H9 (cell line): ENCODE measurements at regions not wholly inside any gene's neighbourhood (a gene's known extent, or its start where the extent isn't known, plus 50 kb on each side); places are given as distances from the start of the nearest gene placed in this dataset.
A peak's percentile ranks its signal among the peaks of the same experiment; 100 is the strongest.

ENCODE experiments used
- DNase-seq: peaks from one replicate; pipeline ENCODE4 v3.0.0-alpha.2; 2017
- H2AFZ ChIP-seq: one replicate; pipeline ENCODE4 v1.6.1; 2013; ENCODE audit warnings: mild to moderate bottlenecking, low read length, control low read depth, moderate library complexity
- H2AK5ac ChIP-seq: 2 replicates; pipeline ENCODE4 v1.6.1; 2013; ENCODE audit warnings: low read length, control low read depth, mixed read lengths; ENCODE audit not compliant: insufficient read length
- H2BK120ac ChIP-seq: one replicate; pipeline ENCODE4 v1.6.1; 2013; ENCODE audit warnings: low read depth, mild to moderate bottlenecking, low read length, control low read depth, inconsistent platforms; ENCODE audit not compliant: poor library complexity, severe bottlenecking
- H2BK12ac ChIP-seq: 2 replicates; pipeline ENCODE4 v1.6.1; 2013; ENCODE audit warnings: low read length, control low read depth, mixed read lengths, low read depth; ENCODE audit not compliant: insufficient read length
- H2BK15ac ChIP-seq: 2 replicates; pipeline ENCODE4 v1.6.1; 2013; ENCODE audit warnings: low read depth, low read length, control low read depth
- H2BK20ac ChIP-seq: one replicate; pipeline ENCODE4 v1.6.1; 2013; ENCODE audit warnings: low read depth, mild to moderate bottlenecking, low read length, control low read depth, inconsistent platforms; ENCODE audit not compliant: poor library complexity, severe bottlenecking
- H2BK5ac ChIP-seq: 2 replicates; pipeline ENCODE4 v1.6.1; 2013; ENCODE audit warnings: low read length, control low read depth, mixed read lengths; ENCODE audit not compliant: insufficient read length
- H3K14ac ChIP-seq: 2 replicates; pipeline ENCODE4 v1.6.1; 2013; ENCODE audit warnings: low read length, control low read depth; ENCODE audit not compliant: insufficient read depth
- H3K18ac ChIP-seq: 2 replicates; pipeline ENCODE4 v1.6.1; 2013; ENCODE audit warnings: low read depth, mild to moderate bottlenecking, mixed read lengths, low read length, control low read depth; ENCODE audit not compliant: insufficient read length
- H3K23ac ChIP-seq: 2 replicates; pipeline ENCODE4 v1.6.1; 2013; ENCODE audit warnings: low read length, control low read depth, mixed read lengths, low read depth; ENCODE audit not compliant: insufficient read length
- H3K23me2 ChIP-seq: 2 replicates; pipeline ENCODE4 v1.6.1; 2013; ENCODE audit warnings: low read depth, mild to moderate bottlenecking, mixed read lengths, low read length, control low read depth; ENCODE audit not compliant: insufficient read length, poor library complexity, severe bottlenecking
- H3K27ac ChIP-seq: 2 replicates; pipeline ENCODE4 v1.5.1; 2013; ENCODE audit warnings: low read length, control low read depth, mixed read lengths, low read depth; ENCODE audit not compliant: insufficient read length
- H3K27me3 ChIP-seq: 2 replicates; pipeline ENCODE4 v1.6.1; 2013; ENCODE audit warnings: low read length, control low read depth, inconsistent platforms; ENCODE audit not compliant: insufficient read depth
- H3K4ac ChIP-seq: 2 replicates; pipeline ENCODE4 v1.6.1; 2013; ENCODE audit warnings: low read depth, mild to moderate bottlenecking, control low read depth, inconsistent platforms, low read length, moderate library complexity
- H3K4me1 ChIP-seq: 2 replicates; pipeline ENCODE4 v1.6.1; 2013; ENCODE audit warnings: low read length, control low read depth, inconsistent platforms; ENCODE audit not compliant: insufficient read depth
- H3K4me2 ChIP-seq: 2 replicates; pipeline ENCODE4 v1.6.1; 2013; ENCODE audit warnings: low read length, control low read depth, mixed read lengths; ENCODE audit not compliant: insufficient read length, insufficient read depth
- H3K56ac ChIP-seq: 2 replicates; pipeline ENCODE4 v1.6.1; 2013; ENCODE audit warnings: low read depth, mild to moderate bottlenecking, mixed read lengths, low read length, control low read depth; ENCODE audit not compliant: insufficient read length
- H3K79me1 ChIP-seq: 2 replicates; pipeline ENCODE4 v1.6.1; 2013; ENCODE audit warnings: low read depth, mild to moderate bottlenecking, moderate library complexity, low read length, control low read depth, inconsistent platforms; ENCODE audit not compliant: insufficient read depth, poor library complexity, severe bottlenecking
- H3K79me2 ChIP-seq: 2 replicates; pipeline ENCODE4 v1.6.1; 2013; ENCODE audit warnings: low read length, control low read depth, inconsistent platforms; ENCODE audit not compliant: insufficient read depth
- H3K9ac ChIP-seq: 2 replicates; pipeline ENCODE4 v1.6.1; 2013; ENCODE audit warnings: low read length, control low read depth, mixed read lengths; ENCODE audit not compliant: insufficient read length; ENCODE audit errors: extremely low read depth
- H3K9me3 ChIP-seq: one replicate; pipeline ENCODE4 v1.6.1; 2013; ENCODE audit warnings: low read depth, low read length, inconsistent platforms; ENCODE audit not compliant: control insufficient read depth
- H3T11ph ChIP-seq: one replicate; pipeline ENCODE4 v1.6.1; 2013; ENCODE audit warnings: mild to moderate bottlenecking, low read length, control low read depth, inconsistent platforms
- H4K20me1 ChIP-seq: one replicate; pipeline ENCODE4 v1.6.1; 2013; ENCODE audit not compliant: control insufficient read depth, insufficient read length, insufficient read depth
- H4K5ac ChIP-seq: 2 replicates; pipeline ENCODE4 v1.6.1; 2013; ENCODE audit warnings: low read depth, mild to moderate bottlenecking, mixed read lengths, low read length, control low read depth; ENCODE audit not compliant: insufficient read length
- H4K8ac ChIP-seq: replicated peaks from 2 replicates; pipeline ENCODE4 v1.6.1; 2013; ENCODE audit warnings: low read length, control low read depth, mixed read lengths, low read depth; ENCODE audit not compliant: insufficient read length
- H4K91ac ChIP-seq: 2 replicates; pipeline ENCODE4 v1.6.1; 2013; ENCODE audit warnings: low read depth, mild to moderate bottlenecking, moderate library complexity, mixed read lengths, low read length, control low read depth; ENCODE audit not compliant: insufficient read length
- H3K27ac Mint-ChIP-seq, 3 experiments: 2 replicates in 2 of 3; 3 replicates in 1 of 3; pipeline ENCODE4 v1.8.0; 2020 to 2021; ENCODE audit warnings: mixed read lengths in 3 of 3, mild to moderate bottlenecking in 1 of 3, moderate library complexity in 1 of 3
- H3K27me3 Mint-ChIP-seq: 2 replicates; pipeline ENCODE4 v1.8.0; 2021; ENCODE audit warnings: low read depth, mild to moderate bottlenecking, moderate library complexity, mixed read lengths
- H3K36me3 Mint-ChIP-seq, 3 experiments: 2 replicates in 2 of 3; 3 replicates in 1 of 3; pipeline ENCODE4 v1.8.0; 2020 to 2021; ENCODE audit warnings: low read depth in 3 of 3, mixed read lengths in 3 of 3; ENCODE audit not compliant: insufficient read depth in 1 of 3
- H3K4me1 Mint-ChIP-seq, 2 experiments: 2 replicates each; pipeline ENCODE4 v1.8.0; 2020; ENCODE audit warnings: mixed read lengths in 2 of 2
- H3K4me3 Mint-ChIP-seq, 2 experiments: 2 replicates in 1 of 2; 3 replicates in 1 of 2; pipeline ENCODE4 v1.8.0; 2020 to 2021; ENCODE audit warnings: mild to moderate bottlenecking in 2 of 2, mixed read lengths in 2 of 2, moderate library complexity in 1 of 2
- H3K9me3 Mint-ChIP-seq, 2 experiments: 2 replicates in 1 of 2; 3 replicates in 1 of 2; pipeline ENCODE4 v1.8.0; 2020; ENCODE audit warnings: mild to moderate bottlenecking in 2 of 2, mixed read lengths in 2 of 2, moderate library complexity in 1 of 2
- CTCF ChIP-seq: fragments of 200-600 bp; sonication (generic); conservative IDR thresholded peaks from 3 replicates; pipeline ENCODE4 v1.8.0; 2021; ENCODE audit warnings: antibody characterized with exemption, mild to moderate bottlenecking
- WGBS: extraction: QIAGEN DNeasy Blood & Tissue Kit; methylation state at CpG from one replicate; pipeline ENCODE4 v1.1.7; 2013; ENCODE audit warnings: missing lambda C conversion rate, low lambda C conversion rate, mixed read lengths; ENCODE audit not compliant: insufficient read length; ENCODE audit errors: extremely low coverage; 5-methylcytosine and 5-hydroxymethylcytosine counted together

- Histone ChIP-seq H3K27ac (no peak overlapping the region), H3K23me2 (no peaks in the 10 kb centered on the region), H3K9ac (no peak overlapping the region), H2BK12ac (no peak overlapping the region), H2AK5ac (no peak overlapping the region), H4K8ac (no peak overlapping the region), H4K20me1 (no peaks in the 10 kb centered on the region), H3K23ac (no peak overlapping the region), H3K56ac (no peak overlapping the region), H4K91ac (no peak overlapping the region), H4K5ac (no peak overlapping the region), H3K9me3 (no peaks in the 10 kb centered on the region), H3K4me1 (no peaks in the 10 kb centered on the region), H2AFZ (no peak overlapping the region), H3T11ph (no peak overlapping the region), H2BK5ac (no peak overlapping the region), H2BK20ac (no peak overlapping the region), H2BK15ac (no peak overlapping the region), H3K79me2 (no peaks in the 10 kb centered on the region), H2BK120ac (no peak overlapping the region), H3K79me1 (no peaks in the 10 kb centered on the region), H3K18ac (no peak overlapping the region), H3K27me3 (no peaks in the 10 kb centered on the region), H3K14ac (no peak overlapping the region), H3K4me2 (no peak overlapping the region), H3K4ac (no peak overlapping the region)
- no peaks in the 10 kb centered on the region for H3K27me3 Mint-ChIP-seq
- DNase-seq: no peak
- WGBS: 100% methylated on average over 1 of the region's 6 CpGs
- H3K4me1 Mint-ChIP-seq: no peaks in the 10 kb centered on the region
- no peak overlapping the region for H3K4me3 Mint-ChIP-seq
- no peak overlapping the region for H3K27ac Mint-ChIP-seq
- no peaks in the 10 kb centered on the region; a peak in 1 of 7 replicates for H3K36me3 Mint-ChIP-seq
- H3K9me3 Mint-ChIP-seq: peaks cover 0 to 4% of the 10 kb centered on the region in 2 experiments; a peak in 1 of 5 replicates
- TF ChIP-seq CTCF: peak; percentile 47; the same call in 2 of the 3 replicates
Observed at GRCh38 chr4:11488657-11489452, 60.2 kb upstream of the HS3ST1 start.
